Lung microvascular endothelial cell (primary cell): ENCODE measurements at regions not wholly inside any gene's neighbourhood (a gene's known extent, or its start where the extent isn't known, plus 50 kb on each side); places are given as distances from the start of the nearest gene placed in this dataset.

Experiments
- DNase-seq, 2 donors: peaks; one replicate each; pipeline versions ENCODE4 v3.0.0 to v3.0.0-alpha.2; 2010; ENCODE audit warnings: low read depth in 2 of 2

GRCh38 chr2:219951099-219951498 lies 323.7 kb downstream of the SLC4A3 start:
- no peak for DNase-seq

GRCh38 chr2:219954331-219954730 lies 326.9 kb downstream of the SLC4A3 start:
- DNase-seq, result no peak

GRCh38 chr2:219957820-219958219 lies 330.4 kb downstream of the SLC4A3 start:
- no peak for DNase-seq

- no peak for DNase-seq
These were observed 331.5 kb downstream of the SLC4A3 start for GRCh38 chr2:219958941-219959340.

GRCh38 chr2:219959471-219959870 lies 332.0 kb downstream of the SLC4A3 start:
- DNase-seq, result no peak

- DNase-seq, result no peak
These were observed 334.6 kb downstream of the SLC4A3 start for GRCh38 chr2:219961947-219962498.

- DNase-seq, result no peak
These were observed 335.4 kb downstream of the SLC4A3 start for GRCh38 chr2:219962801-219963200.

- no peak for DNase-seq
These were observed 338.1 kb downstream of the SLC4A3 start for GRCh38 chr2:219965287-219966194.

GRCh38 chr2:219967247-219968245 lies 340.1 kb downstream of the SLC4A3 start:
- no peak for DNase-seq

GRCh38 chr2:219968685-219969345 lies 341.4 kb downstream of the SLC4A3 start:
- no peak for DNase-seq

GRCh38 chr2:219969508-219969907 lies 342.1 kb downstream of the SLC4A3 start:
- DNase-seq, result no peak

- DNase-seq, result no peak
These were observed 345.7 kb downstream of the SLC4A3 start for GRCh38 chr2:219973136-219973535.

GRCh38 chr2:219976871-219977270 lies 349.4 kb downstream of the SLC4A3 start:
- no peak for DNase-seq

- DNase-seq, result no peak
These were observed 353.2 kb downstream of the SLC4A3 start for GRCh38 chr2:219980638-219981037.

- DNase-seq, result no peak
These were observed 356.4 kb downstream of the SLC4A3 start for GRCh38 chr2:219983836-219984235.

- no peak for DNase-seq
These were observed 357.6 kb downstream of the SLC4A3 start for GRCh38 chr2:219985017-219985416.

- DNase-seq, result no peak
These were observed 360.4 kb downstream of the SLC4A3 start for GRCh38 chr2:219987830-219988229.

GRCh38 chr2:219989744-219990143 lies 362.3 kb downstream of the SLC4A3 start:
- no peak for DNase-seq

GRCh38 chr2:219991116-219991515 lies 363.7 kb downstream of the SLC4A3 start:
- no peak for DNase-seq

GRCh38 chr2:219995399-219995798 lies 368.0 kb downstream of the SLC4A3 start:
- no peak for DNase-seq
